Brain microvascular endothelial cell (primary cell): ENCODE measurements at regions not wholly inside any gene's neighbourhood (a gene's known extent, or its start where the extent isn't known, plus 50 kb on each side); places are given as distances from the start of the nearest gene placed in this dataset.

ENCODE experiments used
- DNase-seq: peaks from one replicate; pipeline ENCODE4 v3.0.0-alpha.2; 2020
- H3K27ac ChIP-seq: fragments of 250-450 bp; sonication (Bioruptor Pico); 2 replicates; pipeline ENCODE4 v1.5.1; 2020; ENCODE audit warnings: mild to moderate bottlenecking, moderate library complexity
- H3K27me3 ChIP-seq: fragments of 250-450 bp; sonication (Bioruptor Pico); replicated peaks from 2 replicates; pipeline ENCODE4 v1.5.1; 2020; ENCODE audit warnings: mild to moderate bottlenecking
- H3K36me3 ChIP-seq: fragments of 250-450 bp; sonication (Bioruptor Pico); replicated peaks from 2 replicates; pipeline ENCODE4 v1.5.1; 2020; ENCODE audit warnings: mild to moderate bottlenecking
- H3K4me3 ChIP-seq: 2 replicates; pipeline ENCODE4 v1.5.1; 2011; ENCODE audit warnings: low read depth, mild to moderate bottlenecking, control low read depth, low read length, moderate library complexity
- in situ Hi-C: cut with HindIII; loops from 2 replicates; pipeline ENCODE4 v1.10.0; 2017; ENCODE audit warnings: low sequenced_read_pairs, low pct_ligation_motif_present
- TF ChIP-seq, protein P1 (sequence below): IDR thresholded peaks from 2 replicates; pipeline ENCODE4 v1.5.1; 2011; ENCODE audit warnings: low read depth, mild to moderate bottlenecking, moderate library complexity, low read length, control low read depth, inconsistent platforms; ENCODE audit errors: missing control alignments

GRCh38 chr10:4337563-4337962, 488.4 kb upstream of the AKR1E2 start:
- Histone ChIP-seq H3K27ac (no peak overlapping the region), H3K36me3 (no peaks in the 10 kb centered on the region), H3K4me3 (no peak overlapping the region), H3K27me3 (no peaks in the 10 kb centered on the region)
- DNase-seq = no peak
- TF ChIP-seq, protein P1, sequence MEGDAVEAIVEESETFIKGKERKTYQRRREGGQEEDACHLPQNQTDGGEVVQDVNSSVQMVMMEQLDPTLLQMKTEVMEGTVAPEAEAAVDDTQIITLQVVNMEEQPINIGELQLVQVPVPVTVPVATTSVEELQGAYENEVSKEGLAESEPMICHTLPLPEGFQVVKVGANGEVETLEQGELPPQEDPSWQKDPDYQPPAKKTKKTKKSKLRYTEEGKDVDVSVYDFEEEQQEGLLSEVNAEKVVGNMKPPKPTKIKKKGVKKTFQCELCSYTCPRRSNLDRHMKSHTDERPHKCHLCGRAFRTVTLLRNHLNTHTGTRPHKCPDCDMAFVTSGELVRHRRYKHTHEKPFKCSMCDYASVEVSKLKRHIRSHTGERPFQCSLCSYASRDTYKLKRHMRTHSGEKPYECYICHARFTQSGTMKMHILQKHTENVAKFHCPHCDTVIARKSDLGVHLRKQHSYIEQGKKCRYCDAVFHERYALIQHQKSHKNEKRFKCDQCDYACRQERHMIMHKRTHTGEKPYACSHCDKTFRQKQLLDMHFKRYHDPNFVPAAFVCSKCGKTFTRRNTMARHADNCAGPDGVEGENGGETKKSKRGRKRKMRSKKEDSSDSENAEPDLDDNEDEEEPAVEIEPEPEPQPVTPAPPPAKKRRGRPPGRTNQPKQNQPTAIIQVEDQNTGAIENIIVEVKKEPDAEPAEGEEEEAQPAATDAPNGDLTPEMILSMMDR = no peak
- in situ Hi-C loops = no loop called here

DNA sequence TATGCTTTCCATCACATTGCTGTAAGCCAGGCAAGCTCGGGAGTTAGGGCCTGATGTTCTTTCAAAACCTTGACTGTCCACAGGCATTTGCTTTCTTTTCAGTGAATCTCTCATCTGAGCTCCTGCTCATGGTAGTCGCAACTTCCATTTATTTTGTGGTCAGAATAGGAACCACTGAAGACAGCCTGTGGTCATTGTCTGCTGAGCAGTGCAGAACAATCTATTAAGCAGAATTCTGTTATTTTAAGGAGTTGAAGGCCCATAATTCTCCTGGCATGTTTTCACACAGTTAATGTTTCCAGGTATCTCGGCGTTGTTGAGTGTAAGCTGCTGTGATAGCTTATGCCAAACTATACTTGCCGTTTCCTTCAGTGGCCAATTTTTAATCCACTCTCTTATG, 491.1 kb upstream of the AKR1E2 start:
- in situ Hi-C loops = no loop called here
- Histone ChIP-seq H3K36me3 (no peaks in the 10 kb centered on the region), H3K27ac (no peak overlapping the region), H3K4me3 (no peak overlapping the region), H3K27me3 (no peaks in the 10 kb centered on the region)
- DNase-seq = no peak
- TF ChIP-seq, protein P1 = no peak

DNA sequence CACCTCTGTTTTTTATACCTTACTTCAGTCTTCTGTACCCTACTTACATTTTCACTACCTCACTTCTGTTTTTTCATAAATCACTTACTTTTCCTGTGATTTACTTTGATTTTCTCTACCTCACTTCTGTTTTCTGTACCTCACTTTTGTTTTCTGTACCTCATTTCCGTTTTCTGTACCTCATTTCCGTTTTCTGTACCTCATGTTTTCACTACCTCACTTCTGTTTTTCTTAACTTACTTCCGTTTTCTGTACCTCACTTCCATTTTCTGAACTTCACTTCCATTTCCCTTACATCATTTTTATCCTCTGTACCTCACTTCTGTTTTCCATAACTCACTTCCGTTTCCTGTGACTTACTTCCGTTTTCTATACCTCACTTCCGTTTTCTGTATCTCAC, 492.0 kb upstream of the AKR1E2 start:
- Histone ChIP-seq H3K36me3 (no peaks in the 10 kb centered on the region), H3K4me3 (no peak overlapping the region), H3K27ac (no peak overlapping the region), H3K27me3 (no peaks in the 10 kb centered on the region)
- TF ChIP-seq, protein P1 = no peak
- no peak for DNase-seq
- in situ Hi-C loops = no loop called here

GRCh38 chr10:4333459-4333894, 492.5 kb upstream of the AKR1E2 start:
- no peak overlapping the region for H3K27ac ChIP-seq
- in situ Hi-C loops = no loop called here
- no peak for DNase-seq

DNA sequence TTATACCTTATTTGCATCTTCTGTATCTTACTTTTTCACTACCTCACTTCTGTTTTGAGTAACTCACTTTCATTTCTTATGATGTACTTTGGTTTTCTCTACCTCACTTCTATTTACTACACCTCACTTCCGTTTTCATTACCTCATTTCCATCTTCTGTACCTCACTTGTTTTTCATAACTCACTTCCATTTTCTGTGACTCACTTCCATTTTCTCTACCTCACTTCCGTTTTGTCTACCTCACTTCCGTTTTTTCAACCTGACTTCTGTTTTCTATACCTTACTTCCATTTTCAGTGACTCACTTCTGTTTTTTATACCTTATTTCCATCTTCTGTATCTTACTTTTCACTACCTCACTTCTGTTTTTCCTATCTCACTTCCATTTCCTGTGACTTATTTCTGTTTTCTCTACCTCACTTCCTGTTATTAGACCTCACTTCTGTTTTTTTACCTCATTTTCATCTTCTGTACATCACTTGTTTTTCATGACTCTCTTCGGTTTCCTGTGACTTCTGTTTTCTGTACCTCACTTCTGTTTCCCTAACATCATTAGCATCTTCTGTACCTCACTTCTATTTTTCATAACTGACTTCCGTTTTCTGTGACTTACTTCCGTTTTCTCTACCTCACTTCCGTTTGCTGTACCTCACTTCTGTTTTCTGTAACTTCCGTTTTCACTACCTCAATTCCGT, 493.1 kb upstream of the AKR1E2 start:
- in situ Hi-C loops = no loop called here
- H3K27ac ChIP-seq = no peak overlapping the region
- no peak overlapping the region for H3K4me3 ChIP-seq
- DNase-seq = no peak
- H3K36me3 ChIP-seq = no peaks in the 10 kb centered on the region
- H3K27me3 ChIP-seq = no peaks in the 10 kb centered on the region
- TF ChIP-seq, protein P1 = no peak

More at GRCh38 chr10:4333459-4333894, 492.5 kb upstream of the AKR1E2 start:
- no peak overlapping the region for H3K4me3 ChIP-seq
- no peaks in the 10 kb centered on the region for H3K36me3 ChIP-seq
- TF ChIP-seq, protein P1 = no peak
- no peaks in the 10 kb centered on the region for H3K27me3 ChIP-seq

DNA sequence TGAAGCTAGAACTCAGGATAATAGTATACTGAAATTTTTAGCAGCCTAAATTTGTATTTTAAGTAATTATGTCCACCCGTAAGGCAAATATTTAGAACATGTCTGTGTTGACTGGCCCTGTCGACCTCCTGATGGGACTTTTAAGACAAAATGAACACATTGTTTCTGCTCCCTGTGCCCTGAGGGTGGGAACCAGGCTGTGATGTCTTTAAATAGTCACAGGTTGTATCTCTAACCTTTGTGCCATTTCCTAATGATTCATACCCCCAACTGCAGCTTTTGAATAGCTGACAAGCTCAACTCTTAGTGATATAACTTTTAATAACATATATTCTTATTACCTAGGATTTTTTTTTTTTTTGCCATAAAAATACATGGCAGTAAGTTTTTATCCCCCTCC, 494.9 kb upstream of the AKR1E2 start:
- TF ChIP-seq, protein P1 = no peak
- no peak overlapping the region for H3K27ac ChIP-seq

More for the DNA sequence above, 494.9 kb upstream of the AKR1E2 start:
- no peaks in the 10 kb centered on the region for H3K36me3 ChIP-seq
- no peak for DNase-seq
- no peak overlapping the region for H3K4me3 ChIP-seq
- no peaks in the 10 kb centered on the region for H3K27me3 ChIP-seq
- in situ Hi-C loops = no loop called here
